CD8-positive, alpha-beta memory T cell (primary cell): ENCODE measurements at regions not wholly inside any gene's neighbourhood (a gene's known extent, or its start where the extent isn't known, plus 50 kb on each side); places are given as distances from the start of the nearest gene placed in this dataset.

Experiments used
- CTCF ChIA-PET: fragments of 350-600 bp; sonication (Branson Sonifier 250); formaldehyde crosslinking; loops from one replicate; lab custom pipeline; 2021; ENCODE audit warnings: antibody characterized with exemption; lab: Charles Lee
- POLR2A ChIA-PET: fragments of 350-600 bp; sonication (Branson Sonifier 250); formaldehyde crosslinking; loops from one replicate; lab custom pipeline; 2021; ENCODE audit warnings: antibody characterized with exemption; lab: Charles Lee
- DNase-seq, 5 donors: peaks; one replicate each; pipeline versions ENCODE4 v3.0.0 to v3.0.0-alpha.2; 2020 to 2022; ENCODE audit warnings: mixed read lengths in 1 of 5
- H3K27ac ChIP-seq: one replicate; pipeline ENCODE4 v1.7.0; 2013; ENCODE audit warnings: low read depth, mild to moderate bottlenecking, low read length, moderate library complexity
- H3K27me3 ChIP-seq: 2 replicates; pipeline ENCODE4 v1.7.0; 2013; ENCODE audit warnings: low read length, mild to moderate bottlenecking; ENCODE audit not compliant: insufficient read depth, poor library complexity, severe bottlenecking
- H3K36me3 ChIP-seq: 2 replicates; pipeline ENCODE4 v1.7.0; 2013; ENCODE audit warnings: mild to moderate bottlenecking, low read length, moderate library complexity; ENCODE audit not compliant: insufficient read depth
- H3K4me1 ChIP-seq: 2 replicates; pipeline ENCODE4 v1.7.0; 2013; ENCODE audit warnings: mild to moderate bottlenecking, low read length, moderate library complexity; ENCODE audit not compliant: insufficient read depth
- H3K4me3 ChIP-seq: 2 replicates; pipeline ENCODE4 v1.7.0; 2013; ENCODE audit warnings: mild to moderate bottlenecking, low read length
- H3K9me3 ChIP-seq: 2 replicates; pipeline ENCODE4 v1.7.0; 2013; ENCODE audit warnings: mild to moderate bottlenecking, low read length
- H3K27ac Mint-ChIP-seq, 8 donors: one replicate each; pipeline ENCODE4 v1.8.0; 2020 to 2021; ENCODE audit warnings: mixed read lengths in 8 of 8, mild to moderate bottlenecking in 6 of 8, inconsistent platforms in 3 of 8, moderate library complexity in 3 of 8
- H3K27me3 Mint-ChIP-seq, 2 donors: one replicate each; pipeline ENCODE4 v1.8.0; 2020 to 2021; ENCODE audit warnings: mixed read lengths in 2 of 2, mild to moderate bottlenecking in 1 of 2, moderate library complexity in 1 of 2
- H3K36me3 Mint-ChIP-seq, 3 donors: one replicate each; pipeline ENCODE4 v1.8.0; 2020 to 2021; ENCODE audit warnings: mixed read lengths in 3 of 3, inconsistent platforms in 1 of 3, mild to moderate bottlenecking in 1 of 3
- H3K4me1 Mint-ChIP-seq, 3 donors: one replicate each; pipeline ENCODE4 v1.8.0; 2020 to 2021; ENCODE audit warnings: mixed read lengths in 3 of 3, inconsistent platforms in 1 of 3, mild to moderate bottlenecking in 1 of 3
- H3K4me3 Mint-ChIP-seq, 7 donors: one replicate each; pipeline ENCODE4 v1.8.0; 2020 to 2021; ENCODE audit warnings: mixed read lengths in 7 of 7, mild to moderate bottlenecking in 6 of 7, moderate library complexity in 4 of 7, inconsistent platforms in 2 of 7
- H3K9me3 Mint-ChIP-seq, 5 donors: one replicate each; pipeline ENCODE4 v1.8.0; 2020 to 2022; ENCODE audit warnings: mixed read lengths in 5 of 5, mild to moderate bottlenecking in 3 of 5, moderate library complexity in 2 of 5, inconsistent platforms in 1 of 5

DNA sequence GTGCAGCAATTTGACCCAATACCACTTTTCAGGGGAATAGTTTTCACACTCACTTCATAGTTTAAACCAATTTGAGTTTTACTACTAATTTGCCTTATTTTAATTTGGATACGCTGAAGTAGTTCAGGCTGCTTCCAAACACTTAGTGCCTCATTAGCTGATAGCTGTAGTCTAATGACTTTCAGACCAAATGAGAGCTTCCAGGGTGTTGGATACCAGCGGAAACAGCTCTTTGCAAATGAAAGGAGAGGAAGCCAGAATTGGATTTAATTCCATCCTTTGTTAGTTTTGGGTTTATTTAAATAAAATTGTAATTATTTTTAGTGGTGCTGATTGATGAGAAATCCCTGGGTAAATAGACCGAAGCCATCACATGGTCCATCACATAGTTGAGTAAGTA, 158.3 kb upstream of the SEL1L start:
- Mint-ChIP-seq H3K27ac (no peak overlapping the region), H3K36me3 (no peaks in the 10 kb centered on the region), H3K9me3 (peaks cover 0 to 1% (median 0%) of the 10 kb centered on the region in 5 donors), H3K4me3 (no peak overlapping the region), H3K27me3 (peaks cover 0 to 2% of the 10 kb centered on the region in 2 donors), H3K4me1 (no peaks in the 10 kb centered on the region)
- Histone ChIP-seq H3K4me3 (no peak overlapping the region), H3K4me1 (no peaks in the 10 kb centered on the region), H3K27ac (no peak overlapping the region), H3K27me3 (no peaks in the 10 kb centered on the region), H3K9me3 (no peaks in the 10 kb centered on the region), H3K36me3 (no peaks in the 10 kb centered on the region)
- DNase-seq = no peak
- ChIA-PET CTCF (no interaction called here), POLR2A (no interaction called here)

DNA sequence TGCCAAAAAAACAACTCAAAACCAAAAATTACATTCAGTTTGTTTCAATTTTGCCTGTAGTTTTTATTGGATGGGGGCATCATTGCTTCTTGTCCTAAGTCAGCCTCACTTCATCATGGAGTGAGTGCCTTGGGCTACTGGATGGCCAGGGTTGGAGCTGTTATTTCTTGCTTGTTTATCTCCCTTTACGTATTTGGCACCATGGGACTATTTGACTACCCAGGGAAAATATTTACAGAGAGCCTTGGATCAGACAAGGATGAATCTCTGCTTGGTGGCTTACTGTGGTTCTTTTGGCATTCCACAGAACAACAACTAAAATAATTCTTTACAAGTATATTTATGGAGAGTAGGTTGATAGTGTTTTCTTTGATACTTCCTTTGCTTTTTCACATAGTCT, 160.8 kb upstream of the SEL1L start:
- H3K27ac ChIP-seq = no peak overlapping the region
- H3K9me3 ChIP-seq = no peaks in the 10 kb centered on the region
- H3K27me3 Mint-ChIP-seq = peaks cover 0 to 2% of the 10 kb centered on the region in 2 donors
- H3K4me3 Mint-ChIP-seq = no peak overlapping the region
- DNase-seq = no peak
- CTCF ChIA-PET = no interaction called here
- no peaks in the 10 kb centered on the region for H3K4me1 Mint-ChIP-seq
- H3K36me3 Mint-ChIP-seq = no peaks in the 10 kb centered on the region
- no peaks in the 10 kb centered on the region for H3K27me3 ChIP-seq
- POLR2A ChIA-PET = no interaction called here
- H3K36me3 ChIP-seq = no peaks in the 10 kb centered on the region
- H3K27ac Mint-ChIP-seq = no peak overlapping the region
- no peaks in the 10 kb centered on the region for H3K4me1 ChIP-seq
- no peak overlapping the region for H3K4me3 ChIP-seq
- no peaks in the 10 kb centered on the region for H3K9me3 Mint-ChIP-seq

DNA sequence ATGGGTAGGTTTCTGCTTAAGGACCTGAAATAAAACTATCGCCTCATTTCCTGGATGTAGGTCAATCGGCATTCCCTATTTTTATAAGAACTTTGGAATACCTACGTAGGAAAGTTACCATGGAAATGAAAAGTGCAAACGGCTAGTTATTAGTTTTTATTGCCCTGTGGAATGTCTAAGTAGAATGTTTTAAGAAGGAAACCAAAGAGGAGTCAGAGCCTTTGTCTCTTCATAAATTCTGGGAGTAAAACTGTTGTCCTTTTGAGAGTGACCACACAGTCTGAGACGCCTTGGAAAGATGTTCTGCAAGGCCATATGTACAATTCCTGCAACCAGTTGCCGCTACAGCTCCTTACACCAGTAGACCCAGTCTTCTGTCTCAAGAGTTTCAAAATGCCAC, 176.0 kb upstream of the SEL1L start:
- no peaks in the 10 kb centered on the region for H3K4me1 Mint-ChIP-seq
- no peaks in the 10 kb centered on the region for H3K9me3 ChIP-seq
- H3K27me3 ChIP-seq = no peaks in the 10 kb centered on the region
- no peak for DNase-seq
- H3K27ac Mint-ChIP-seq = no peak overlapping the region
- no peaks in the 10 kb centered on the region for H3K4me1 ChIP-seq
- no peak overlapping the region for H3K4me3 Mint-ChIP-seq
- H3K27me3 Mint-ChIP-seq = no peaks in the 10 kb centered on the region
- no peaks in the 10 kb centered on the region for H3K36me3 ChIP-seq
- H3K27ac ChIP-seq = no peak overlapping the region
- peaks cover 0 to 16% (median 4%) of the 10 kb centered on the region in 5 donors for H3K9me3 Mint-ChIP-seq
- ChIA-PET POLR2A (no interaction called here), CTCF (no interaction called here)
- H3K36me3 Mint-ChIP-seq = peaks cover 0 to 2% (median 0%) of the 10 kb centered on the region in 3 donors
- no peak overlapping the region for H3K4me3 ChIP-seq

GRCh38 chr14:81710232-81710845, 176.7 kb upstream of the SEL1L start:
- Histone ChIP-seq H3K36me3 (no peaks in the 10 kb centered on the region), H3K27ac (no peak overlapping the region), H3K9me3 (no peaks in the 10 kb centered on the region), H3K4me3 (no peak overlapping the region), H3K4me1 (no peaks in the 10 kb centered on the region), H3K27me3 (no peaks in the 10 kb centered on the region)
- peaks cover 0 to 14% (median 4%) of the 10 kb centered on the region in 5 donors for H3K9me3 Mint-ChIP-seq
- no peaks in the 10 kb centered on the region for H3K4me1 Mint-ChIP-seq
- no peak overlapping the region for H3K27ac Mint-ChIP-seq
- POLR2A ChIA-PET = no interaction called here
- H3K4me3 Mint-ChIP-seq = no peak overlapping the region
- CTCF ChIA-PET = no interaction called here
- H3K36me3 Mint-ChIP-seq = peaks cover 0 to 3% (median 0%) of the 10 kb centered on the region in 3 donors
- no peak for DNase-seq
- no peaks in the 10 kb centered on the region for H3K27me3 Mint-ChIP-seq

GRCh38 chr14:81715731-81716130, 182.1 kb upstream of the SEL1L start:
- no peaks in the 10 kb centered on the region for H3K4me1 ChIP-seq
- CTCF ChIA-PET = no interaction called here
- no peaks in the 10 kb centered on the region for H3K4me1 Mint-ChIP-seq
- H3K27ac Mint-ChIP-seq = no peak overlapping the region
- no peaks in the 10 kb centered on the region for H3K27me3 Mint-ChIP-seq
- no peaks in the 10 kb centered on the region for H3K9me3 ChIP-seq
- peaks cover 0 to 6% (median 0%) of the 10 kb centered on the region in 5 donors for H3K9me3 Mint-ChIP-seq
- POLR2A ChIA-PET = no interaction called here
- H3K27me3 ChIP-seq = no peaks in the 10 kb centered on the region
- H3K4me3 Mint-ChIP-seq = no peak overlapping the region
- H3K36me3 Mint-ChIP-seq = peaks cover 0 to 3% (median 0%) of the 10 kb centered on the region in 3 donors
- no peak overlapping the region for H3K4me3 ChIP-seq
- H3K36me3 ChIP-seq = no peaks in the 10 kb centered on the region
- no peak for DNase-seq
- no peak overlapping the region for H3K27ac ChIP-seq

DNA sequence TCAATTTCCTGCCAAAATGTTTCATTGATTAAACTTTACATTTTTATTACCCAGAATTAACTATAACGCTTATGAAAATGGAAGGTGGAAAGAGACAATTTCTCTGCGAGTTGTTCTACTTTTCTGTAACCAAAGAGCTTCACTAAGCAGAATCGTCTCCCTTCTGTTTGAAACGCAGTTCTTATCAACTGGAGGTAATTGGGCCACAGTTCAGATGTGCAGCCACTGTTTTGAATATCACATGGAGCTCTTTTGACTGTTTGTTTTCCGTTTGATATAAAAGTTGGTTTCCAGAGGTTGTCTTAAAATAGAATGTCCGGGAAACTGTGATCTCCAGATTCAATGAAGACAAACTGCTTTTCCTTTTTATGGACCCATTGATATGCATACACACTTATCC, 183.3 kb upstream of the SEL1L start:
- no peaks in the 10 kb centered on the region for H3K27me3 Mint-ChIP-seq
- no peaks in the 10 kb centered on the region for H3K27me3 ChIP-seq
- H3K4me1 Mint-ChIP-seq = no peaks in the 10 kb centered on the region
- H3K27ac ChIP-seq = no peak overlapping the region
- H3K4me3 Mint-ChIP-seq = no peak overlapping the region
- peaks cover 0 to 3% (median 0%) of the 10 kb centered on the region in 3 donors for H3K36me3 Mint-ChIP-seq
- no peak for DNase-seq
- H3K4me3 ChIP-seq = no peak overlapping the region
- ChIA-PET CTCF (no interaction called here), POLR2A (no interaction called here)
- peaks cover 0 to 6% (median 0%) of the 10 kb centered on the region in 5 donors for H3K9me3 Mint-ChIP-seq
- no peaks in the 10 kb centered on the region for H3K9me3 ChIP-seq
- no peaks in the 10 kb centered on the region for H3K4me1 ChIP-seq
- no peaks in the 10 kb centered on the region for H3K36me3 ChIP-seq
- H3K27ac Mint-ChIP-seq = no peak overlapping the region

DNA sequence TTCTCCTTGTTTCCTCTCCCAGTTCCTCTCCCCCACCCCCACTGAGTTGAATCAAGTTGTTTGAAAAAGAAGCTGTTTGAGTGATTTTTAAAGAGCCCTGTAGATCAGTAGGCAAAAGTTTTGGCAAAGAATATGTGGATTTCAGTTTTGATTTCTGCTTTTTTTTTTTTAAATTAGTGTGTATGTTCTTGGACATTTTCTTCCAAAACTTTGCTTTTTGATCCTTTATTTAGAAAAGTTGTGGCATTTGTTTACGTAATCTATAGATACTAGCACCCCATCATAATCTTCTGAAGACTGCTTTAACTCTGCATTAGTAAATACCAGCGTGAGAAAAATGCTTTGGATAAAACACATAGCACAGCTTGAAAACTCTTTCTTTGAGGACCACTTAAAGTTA, 190.3 kb upstream of the SEL1L start:
- Mint-ChIP-seq H3K36me3 (no peaks in the 10 kb centered on the region), H3K9me3 (peaks cover 2 to 5% (median 3%) of the 10 kb centered on the region in 5 donors), H3K4me3 (no peak overlapping the region), H3K27me3 (no peaks in the 10 kb centered on the region), H3K4me1 (no peaks in the 10 kb centered on the region), H3K27ac (no peak overlapping the region)
- Histone ChIP-seq H3K4me3 (no peak overlapping the region), H3K9me3 (no peaks in the 10 kb centered on the region), H3K4me1 (no peaks in the 10 kb centered on the region), H3K36me3 (no peaks in the 10 kb centered on the region), H3K27ac (no peak overlapping the region), H3K27me3 (no peaks in the 10 kb centered on the region)
- no peak for DNase-seq
- CTCF ChIA-PET = no interaction called here
- POLR2A ChIA-PET = no interaction called here

GRCh38 chr14:81727218-81727617, 193.6 kb upstream of the SEL1L start:
- no peaks in the 10 kb centered on the region for H3K36me3 ChIP-seq
- no peak for DNase-seq
- no peaks in the 10 kb centered on the region for H3K4me1 ChIP-seq
- Mint-ChIP-seq H3K27me3 (no peaks in the 10 kb centered on the region), H3K36me3 (no peaks in the 10 kb centered on the region), H3K4me3 (no peak overlapping the region), H3K4me1 (no peaks in the 10 kb centered on the region), H3K9me3 (peaks cover 2 to 5% (median 4%) of the 10 kb centered on the region in 5 donors), H3K27ac (peak overlapping the region in 1 of 8 donors; percentile 46)
- no peaks in the 10 kb centered on the region for H3K27me3 ChIP-seq
- ChIA-PET CTCF (no interaction called here), POLR2A (no interaction called here)
- no peak overlapping the region for H3K4me3 ChIP-seq
- no peak overlapping the region for H3K27ac ChIP-seq
- no peaks in the 10 kb centered on the region for H3K9me3 ChIP-seq
